Subcutaneous abdominal adipose tissue (tissue), 5 donors: ENCODE measurements at regions not wholly inside any gene's neighbourhood (a gene's known extent, or its start where the extent isn't known, plus 50 kb on each side); places are given as distances from the start of the nearest gene placed in this dataset.
"Not testable (repeated sequence)": the region's sequence is repeated elsewhere in the genome, so short reads cannot be mapped to it uniquely, and the experiment has no call there.

Experiments used
- H3K27ac ChIP-seq: one replicate; pipeline ENCODE4 v1.7.0; 2013; ENCODE audit warnings: low read depth, mild to moderate bottlenecking, inconsistent platforms, low read length, moderate library complexity
- H3K27me3 ChIP-seq, 5 donors: one replicate each; pipeline ENCODE4 v1.7.0; 2013; ENCODE audit warnings: low read length in 5 of 5, inconsistent platforms in 1 of 5; ENCODE audit not compliant: control insufficient read depth in 5 of 5, insufficient read depth in 4 of 5
- H3K36me3 ChIP-seq, 5 donors: one replicate each; pipeline ENCODE4 v1.7.0; 2013; ENCODE audit warnings: low read length in 5 of 5; ENCODE audit not compliant: control insufficient read depth in 5 of 5, insufficient read depth in 5 of 5
- H3K4me1 ChIP-seq, 5 donors: one replicate each; pipeline ENCODE4 v1.7.0; 2013; ENCODE audit warnings: low read length in 5 of 5, mild to moderate bottlenecking in 3 of 5, moderate library complexity in 1 of 5; ENCODE audit not compliant: control insufficient read depth in 5 of 5, insufficient read depth in 5 of 5
- H3K4me3 ChIP-seq, 5 donors: one replicate each; pipeline ENCODE4 v1.7.0; 2013; ENCODE audit warnings: low read length in 5 of 5, low read depth in 1 of 5
- H3K9ac ChIP-seq, 5 donors: one replicate each; pipeline ENCODE4 v1.7.0; 2013; ENCODE audit warnings: low read length in 5 of 5, mild to moderate bottlenecking in 4 of 5, moderate library complexity in 3 of 5
- H3K9me3 ChIP-seq, 5 donors: one replicate each; pipeline ENCODE4 v1.7.0; 2013; ENCODE audit warnings: low read length in 5 of 5; ENCODE audit not compliant: control insufficient read depth in 5 of 5
- donor health status: healthy.
- donor health status: healthy.
- donor health status: healthy.
- donor health status: healthy.
- donor health status: healthy.

- no peak overlapping the region for H3K27ac ChIP-seq
- no peaks in the 10 kb centered on the region for H3K4me1 ChIP-seq
- no peak overlapping the region for H3K4me3 ChIP-seq
- no peaks in the 10 kb centered on the region for H3K36me3 ChIP-seq
- H3K9ac ChIP-seq = no peak overlapping the region
- H3K9me3 ChIP-seq = no peaks in the 10 kb centered on the region
- H3K27me3 ChIP-seq = peaks cover 5 to 9% (median 7%) of the 10 kb centered on the region in 5 donors
Observed at GRCh38 chr2:173557497-173557896, 202.8 kb downstream of the CDCA7 start.

- H3K27me3 ChIP-seq = no peaks in the 10 kb centered on the region
- no peak overlapping the region for H3K4me3 ChIP-seq
- H3K9ac ChIP-seq = no peak overlapping the region
- H3K36me3 ChIP-seq = no peaks in the 10 kb centered on the region
- H3K4me1 ChIP-seq = peaks cover 0 to 8% (median 6%) of the 10 kb centered on the region in 5 donors
- no peak overlapping the region for H3K27ac ChIP-seq
- H3K9me3 ChIP-seq = no peaks in the 10 kb centered on the region
Observed at GRCh38 chr2:173567493-173567892, 212.8 kb downstream of the CDCA7 start.

- H3K9me3 ChIP-seq = no peaks in the 10 kb centered on the region
Observed at GRCh38 chr2:173568054-173568453, 213.4 kb downstream of the CDCA7 start.

DNA sequence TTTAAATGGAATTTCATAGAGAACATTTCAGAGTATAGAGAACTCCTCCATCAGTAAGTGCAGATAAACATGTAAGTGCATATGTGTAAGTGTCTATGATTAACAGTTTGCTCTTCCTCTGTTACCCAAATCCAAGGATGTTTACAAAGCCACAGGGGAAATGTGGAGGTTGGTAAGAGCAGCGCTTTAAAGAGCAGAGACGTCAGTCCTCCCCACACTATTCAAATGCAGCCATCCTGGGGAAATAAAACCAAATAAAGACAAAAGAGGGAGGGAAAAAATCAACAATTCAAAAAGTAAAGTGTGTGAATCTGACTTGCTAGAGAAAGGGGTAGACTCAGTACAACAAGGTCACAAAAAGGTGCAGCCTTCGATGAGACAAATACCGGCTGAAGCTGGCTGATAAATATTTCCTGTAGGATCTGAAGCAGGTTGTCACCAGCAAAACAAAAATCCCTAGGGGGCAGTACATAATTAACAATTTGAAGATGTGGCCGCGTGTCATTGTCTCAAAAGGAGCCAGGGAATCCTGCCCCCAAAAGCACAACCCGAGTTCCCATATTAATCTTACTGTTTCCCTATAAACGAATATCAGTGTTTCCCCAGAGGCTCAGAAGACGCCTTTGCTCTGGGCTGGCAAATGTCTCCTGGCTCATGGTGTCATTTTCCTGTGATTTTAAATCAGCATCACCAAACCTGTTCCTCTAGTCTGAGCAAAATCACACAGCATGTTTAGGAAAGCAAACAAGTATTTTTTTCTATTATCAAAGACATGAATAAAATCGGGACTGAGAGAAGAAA is 216.5 kb downstream of the CDCA7 start:
- Histone ChIP-seq H3K9ac (no peak overlapping the region), H3K9me3 (no peaks in the 10 kb centered on the region), H3K27me3 (no peaks in the 10 kb centered on the region), H3K4me3 (no peak overlapping the region), H3K36me3 (no peaks in the 10 kb centered on the region), H3K27ac (no peak overlapping the region), H3K4me1 (peaks cover 0 to 8% (median 6%) of the 10 kb centered on the region in 5 donors)

More at GRCh38 chr2:173568054-173568453, 213.4 kb downstream of the CDCA7 start:
- H3K36me3 ChIP-seq = no peaks in the 10 kb centered on the region
- no peak overlapping the region for H3K9ac ChIP-seq
- peaks cover 0 to 8% (median 6%) of the 10 kb centered on the region in 5 donors for H3K4me1 ChIP-seq
- no peak overlapping the region for H3K4me3 ChIP-seq
- H3K27ac ChIP-seq = no peak overlapping the region
- H3K27me3 ChIP-seq = no peaks in the 10 kb centered on the region

DNA sequence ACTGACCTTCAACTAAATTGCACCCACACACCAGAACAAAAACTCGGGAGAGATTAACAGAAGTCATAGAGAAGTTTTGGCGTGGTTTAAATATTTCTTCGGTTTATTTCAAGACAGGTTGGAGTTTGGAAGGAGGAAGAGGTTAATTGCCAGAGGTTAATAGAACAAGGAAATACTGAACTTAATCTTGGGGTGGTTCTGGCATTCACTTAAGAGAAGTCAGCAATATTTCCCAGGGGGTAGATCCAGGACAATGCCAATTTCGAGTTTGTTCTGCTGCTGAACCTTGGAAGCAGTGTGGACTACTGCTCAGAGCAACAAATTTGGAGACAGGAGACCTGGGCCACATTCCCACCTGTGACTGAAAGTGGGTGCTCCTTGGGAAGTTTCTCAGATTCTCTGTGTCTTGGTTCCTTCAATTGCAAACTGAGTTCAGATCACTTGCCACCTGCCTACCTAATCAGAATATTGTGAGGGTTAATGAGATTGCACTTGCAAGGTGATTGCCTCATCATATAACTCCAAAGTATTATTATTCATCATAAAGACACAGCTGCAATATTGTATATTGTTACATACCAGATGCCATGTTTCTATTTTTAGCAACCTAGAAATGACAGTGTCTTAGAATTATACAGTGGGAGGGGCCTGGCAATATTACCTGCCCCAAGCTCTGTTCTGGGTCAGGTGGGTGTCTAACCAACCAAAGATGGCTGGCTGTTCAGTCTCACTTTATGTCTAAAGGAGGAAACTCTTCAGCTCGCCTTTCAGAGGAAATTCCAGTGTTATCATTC is 217.4 kb downstream of the CDCA7 start:
- no peak overlapping the region for H3K9ac ChIP-seq
- H3K4me3 ChIP-seq = no peak overlapping the region
- no peaks in the 10 kb centered on the region for H3K36me3 ChIP-seq
- no peaks in the 10 kb centered on the region for H3K9me3 ChIP-seq
- H3K4me1 ChIP-seq = peaks cover 0 to 8% (median 6%) of the 10 kb centered on the region in 5 donors
- H3K27me3 ChIP-seq = no peaks in the 10 kb centered on the region
- H3K27ac ChIP-seq = no peak overlapping the region

DNA sequence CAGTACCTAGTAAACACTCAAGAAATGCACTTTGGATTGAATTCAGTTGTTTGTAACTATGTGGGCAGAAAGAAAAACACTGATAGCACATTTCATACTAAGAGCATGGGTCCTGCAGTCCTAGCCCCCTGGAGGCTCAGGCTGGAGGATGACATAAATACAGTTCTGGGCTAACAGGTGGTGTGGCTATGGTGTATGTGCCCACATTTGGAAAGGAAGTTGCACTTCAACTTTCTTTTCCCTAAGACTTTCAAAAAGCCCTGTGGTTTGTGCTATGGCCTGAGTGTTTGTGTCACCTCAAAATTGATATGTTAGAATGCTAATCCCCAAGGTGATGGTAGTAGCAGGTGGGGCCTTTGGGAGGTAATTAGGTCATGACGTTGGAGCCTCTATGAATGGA is 218.2 kb downstream of the CDCA7 start:
- Histone ChIP-seq H3K4me1 (peaks cover 0 to 8% (median 6%) of the 10 kb centered on the region in 5 donors), H3K9ac (no peak overlapping the region), H3K4me3 (no peak overlapping the region), H3K27me3 (no peaks in the 10 kb centered on the region), H3K36me3 (no peaks in the 10 kb centered on the region), H3K27ac (no peak overlapping the region), H3K9me3 (no peaks in the 10 kb centered on the region)

DNA sequence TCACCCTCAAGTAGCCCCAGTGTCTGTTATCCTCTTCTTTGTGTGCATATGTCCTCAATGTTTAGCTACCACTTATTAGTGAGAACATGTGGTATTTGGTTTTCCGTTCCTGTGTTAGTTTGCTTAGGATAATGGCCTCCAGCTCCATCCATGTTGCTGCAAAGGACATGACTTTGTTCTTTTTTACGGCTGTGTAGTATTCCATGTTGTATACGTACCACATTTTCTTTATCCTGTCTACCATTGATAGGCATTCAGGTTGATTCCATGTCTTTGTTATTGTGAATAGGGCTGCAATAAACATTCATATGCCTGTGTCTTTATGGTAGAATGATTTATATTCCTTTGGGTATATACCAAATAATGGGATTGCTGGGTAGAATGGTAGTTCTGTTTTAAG is 219.1 kb downstream of the CDCA7 start:
- H3K9ac ChIP-seq, H3K27ac ChIP-seq, H3K4me1 ChIP-seq, H3K4me3 ChIP-seq, H3K36me3 ChIP-seq, H3K9me3 ChIP-seq, H3K27me3 ChIP-seq: not testable (repeated sequence)

- peaks cover 0 to 8% (median 6%) of the 10 kb centered on the region in 5 donors for H3K4me1 ChIP-seq
- no peak overlapping the region for H3K4me3 ChIP-seq
- no peak overlapping the region for H3K27ac ChIP-seq
- no peaks in the 10 kb centered on the region for H3K36me3 ChIP-seq
- H3K9ac ChIP-seq = no peak overlapping the region
- H3K9me3 ChIP-seq = no peaks in the 10 kb centered on the region
- H3K27me3 ChIP-seq = no peaks in the 10 kb centered on the region
Observed at GRCh38 chr2:173574324-173575112, 219.8 kb downstream of the CDCA7 start.

DNA sequence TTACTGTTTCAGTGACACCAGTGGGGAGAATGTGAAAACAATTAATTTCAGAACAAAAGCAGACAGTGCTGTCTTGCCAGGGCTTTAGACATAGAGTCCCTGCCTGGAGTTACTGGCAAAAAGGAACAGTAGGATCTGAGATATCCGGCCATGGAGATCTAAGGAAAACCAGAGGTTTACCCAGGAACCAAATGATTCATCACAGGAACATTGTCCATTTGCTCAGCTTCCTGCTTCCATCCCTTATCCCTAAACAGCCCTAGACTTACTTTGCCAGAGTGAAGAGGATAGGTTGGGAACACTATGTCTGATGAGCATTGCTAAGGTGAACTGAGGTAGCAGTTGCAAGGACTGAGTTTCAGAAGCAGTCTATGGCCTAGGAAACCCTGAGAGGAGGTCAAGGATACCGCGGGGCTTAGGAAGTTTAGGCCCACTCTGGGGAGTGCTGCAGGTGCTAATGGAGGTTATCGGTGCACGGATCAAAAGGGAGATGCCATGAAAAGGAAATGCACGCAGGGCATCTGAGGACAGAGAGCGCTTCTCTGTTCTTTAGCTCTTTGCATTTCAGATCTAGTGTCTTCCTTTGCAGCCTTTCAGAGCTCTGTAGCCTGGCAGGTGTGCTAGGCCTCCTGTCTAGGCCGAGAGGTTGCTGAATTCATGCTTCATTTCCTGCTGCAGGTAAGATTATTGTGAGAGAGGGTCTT is 223.9 kb downstream of the CDCA7 start:
- H3K36me3 ChIP-seq = no peaks in the 10 kb centered on the region
- no peak overlapping the region for H3K27ac ChIP-seq
- H3K27me3 ChIP-seq = peaks cover 0 to 4% (median 0%) of the 10 kb centered on the region in 5 donors
- no peaks in the 10 kb centered on the region for H3K4me1 ChIP-seq
- H3K9me3 ChIP-seq = no peaks in the 10 kb centered on the region
- H3K4me3 ChIP-seq = no peak overlapping the region
- no peak overlapping the region for H3K9ac ChIP-seq
